ENCODE measurements at regions not wholly inside any gene's neighbourhood (a gene's known extent, or its start where the extent isn't known, plus 50 kb on each side); places are given as distances from the start of the nearest gene placed in this dataset.

DNA sequence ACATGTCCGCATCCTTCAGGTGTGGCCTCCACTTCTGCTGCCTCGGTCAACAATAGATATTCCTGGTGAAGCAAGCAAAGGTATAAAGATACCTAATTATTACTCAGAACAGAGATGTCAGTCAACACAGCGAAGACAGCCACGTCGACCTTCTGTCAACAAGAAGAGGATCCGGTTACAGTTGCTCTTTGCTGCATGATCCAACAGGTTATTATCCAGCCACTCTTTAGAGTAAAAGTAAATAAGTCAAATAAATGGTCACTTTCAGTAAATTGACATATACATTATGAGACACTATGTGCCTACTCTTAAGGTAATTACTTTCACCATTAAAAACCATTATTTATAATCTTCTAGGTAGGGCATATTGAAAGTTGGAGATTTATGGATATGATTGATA is 356.8 kb upstream of the ATP11B start:
- no peak for DNase-seq (ENCODE audit: low read depth)
- H3K4me3 ChIP-seq (ENCODE audit: low read depth, low read length) = no peak overlapping the region
- TF ChIP-seq, protein P1, sequence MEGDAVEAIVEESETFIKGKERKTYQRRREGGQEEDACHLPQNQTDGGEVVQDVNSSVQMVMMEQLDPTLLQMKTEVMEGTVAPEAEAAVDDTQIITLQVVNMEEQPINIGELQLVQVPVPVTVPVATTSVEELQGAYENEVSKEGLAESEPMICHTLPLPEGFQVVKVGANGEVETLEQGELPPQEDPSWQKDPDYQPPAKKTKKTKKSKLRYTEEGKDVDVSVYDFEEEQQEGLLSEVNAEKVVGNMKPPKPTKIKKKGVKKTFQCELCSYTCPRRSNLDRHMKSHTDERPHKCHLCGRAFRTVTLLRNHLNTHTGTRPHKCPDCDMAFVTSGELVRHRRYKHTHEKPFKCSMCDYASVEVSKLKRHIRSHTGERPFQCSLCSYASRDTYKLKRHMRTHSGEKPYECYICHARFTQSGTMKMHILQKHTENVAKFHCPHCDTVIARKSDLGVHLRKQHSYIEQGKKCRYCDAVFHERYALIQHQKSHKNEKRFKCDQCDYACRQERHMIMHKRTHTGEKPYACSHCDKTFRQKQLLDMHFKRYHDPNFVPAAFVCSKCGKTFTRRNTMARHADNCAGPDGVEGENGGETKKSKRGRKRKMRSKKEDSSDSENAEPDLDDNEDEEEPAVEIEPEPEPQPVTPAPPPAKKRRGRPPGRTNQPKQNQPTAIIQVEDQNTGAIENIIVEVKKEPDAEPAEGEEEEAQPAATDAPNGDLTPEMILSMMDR (conservative IDR thresholded peaks at IDR 0.05; ENCODE audit: low read depth, low read length) = no peak

DNA sequence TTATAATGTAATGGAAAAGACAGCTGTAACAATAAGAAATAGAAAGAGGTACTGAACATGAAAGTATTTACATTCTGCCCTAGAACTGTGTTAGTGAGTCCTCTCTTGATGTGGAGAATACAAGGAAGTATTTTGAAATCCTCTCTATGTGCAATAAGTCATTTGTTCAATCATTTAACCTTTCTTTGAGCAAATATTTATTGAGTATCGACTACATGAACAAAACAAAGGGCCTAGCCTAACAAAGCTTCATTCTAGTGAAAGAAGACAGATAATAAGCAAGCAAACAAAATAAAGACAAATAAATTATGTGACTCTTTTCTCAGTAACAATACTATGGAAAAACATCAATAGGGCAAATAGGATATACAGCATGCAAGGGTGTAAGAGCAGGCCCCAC is 354.9 kb upstream of the ATP11B start:
- TF ChIP-seq, protein P1 (conservative IDR thresholded peaks at IDR 0.05; ENCODE audit: low read depth, low read length) = no peak
- no peak overlapping the region for H3K4me3 ChIP-seq (ENCODE audit: low read depth, low read length)
- DNase-seq (ENCODE audit: low read depth) = no peak

DNA sequence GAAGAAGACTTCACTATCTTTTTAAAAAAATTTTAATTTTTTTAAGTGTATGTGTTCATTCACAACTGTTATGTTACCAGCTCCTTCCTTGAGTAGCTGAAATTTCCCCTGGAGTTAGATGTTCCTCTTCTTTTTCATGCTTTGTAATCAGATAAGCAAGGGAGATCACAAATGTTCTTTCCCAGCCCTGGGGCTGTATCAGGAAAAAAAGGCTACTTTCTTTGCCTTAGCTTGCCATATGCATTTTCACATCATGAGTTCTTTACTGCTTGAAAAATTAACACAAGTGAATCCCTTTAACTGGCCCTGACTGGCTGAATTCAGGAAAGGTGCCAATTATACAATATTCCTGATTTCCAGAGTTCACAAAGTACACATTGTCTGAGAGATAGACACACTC is 353.2 kb upstream of the ATP11B start:
- no peak overlapping the region for H3K4me3 ChIP-seq (ENCODE audit: low read depth, low read length)
- TF ChIP-seq, protein P1 (conservative IDR thresholded peaks at IDR 0.05; ENCODE audit: low read depth, low read length) = no peak
- no peak for DNase-seq (ENCODE audit: low read depth)

DNA sequence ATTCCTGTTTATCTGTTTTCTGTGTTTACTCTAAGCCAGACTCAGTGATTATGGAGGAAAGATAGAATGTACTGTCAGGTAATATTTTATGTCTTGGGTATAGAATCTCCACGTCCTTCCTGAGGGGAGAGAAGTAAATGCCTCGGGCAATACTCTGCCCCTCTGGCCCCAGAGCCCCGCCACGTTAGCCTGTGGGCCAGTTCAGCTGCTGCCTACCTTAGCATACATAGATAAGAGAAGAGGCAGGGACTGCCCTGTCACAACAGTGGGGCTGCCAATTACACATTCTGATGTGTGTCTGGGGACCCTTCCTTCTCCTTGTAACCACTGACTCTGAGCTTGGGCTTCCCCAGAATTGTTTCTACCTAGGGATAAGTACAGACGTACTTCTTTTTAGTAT is 347.7 kb upstream of the ATP11B start:
- TF ChIP-seq, protein P1 (conservative IDR thresholded peaks at IDR 0.05; ENCODE audit: low read depth, low read length) = no peak
- H3K4me3 ChIP-seq (ENCODE audit: low read depth, low read length) = no peak overlapping the region
- no peak for DNase-seq (ENCODE audit: low read depth)

DNA sequence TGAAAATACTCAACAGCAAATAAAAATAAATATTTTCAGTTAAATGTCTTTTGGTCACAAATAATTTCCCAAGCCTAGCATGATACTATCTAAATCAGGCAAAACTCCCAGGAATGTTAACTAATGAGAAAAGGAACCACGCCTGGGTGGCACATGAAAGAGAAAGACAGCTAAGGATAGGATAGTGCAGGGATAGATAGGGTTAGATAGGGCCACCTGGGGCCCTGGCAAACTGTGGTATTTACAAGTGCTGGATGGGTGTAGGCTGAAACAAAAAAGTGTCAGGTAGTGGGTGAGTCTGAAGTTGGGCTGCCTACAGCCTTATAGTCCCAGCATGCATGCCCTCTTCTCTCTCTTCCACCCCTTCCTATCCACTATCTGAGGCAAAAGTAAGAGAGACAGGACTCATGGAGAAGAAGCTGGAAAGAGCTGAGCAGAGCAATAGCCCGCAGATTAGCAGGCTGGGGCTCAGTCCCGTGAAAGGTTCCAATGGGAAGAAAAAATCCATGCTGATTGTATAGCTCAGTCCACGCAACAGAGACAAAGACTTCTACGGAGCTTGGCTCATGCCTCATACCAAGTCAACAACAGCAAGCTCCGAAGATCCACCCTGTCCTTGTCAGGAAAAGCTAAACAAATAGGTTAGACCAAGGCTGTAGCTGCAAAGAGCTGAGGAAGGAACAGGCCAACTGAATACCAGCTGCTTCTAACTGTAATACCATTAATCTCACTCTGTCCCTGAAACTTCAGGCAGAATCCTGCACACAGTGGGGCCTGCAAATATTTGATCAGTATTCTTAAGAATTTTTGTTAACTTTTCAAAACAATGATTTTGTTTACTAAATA is 342.1 kb upstream of the ATP11B start:
- TF ChIP-seq, protein P1 (conservative IDR thresholded peaks at IDR 0.05; ENCODE audit: low read depth, low read length) = no peak
- DNase-seq (ENCODE audit: low read depth) = no peak
- H3K4me3 ChIP-seq (ENCODE audit: low read depth, low read length) = no peak overlapping the region

DNA sequence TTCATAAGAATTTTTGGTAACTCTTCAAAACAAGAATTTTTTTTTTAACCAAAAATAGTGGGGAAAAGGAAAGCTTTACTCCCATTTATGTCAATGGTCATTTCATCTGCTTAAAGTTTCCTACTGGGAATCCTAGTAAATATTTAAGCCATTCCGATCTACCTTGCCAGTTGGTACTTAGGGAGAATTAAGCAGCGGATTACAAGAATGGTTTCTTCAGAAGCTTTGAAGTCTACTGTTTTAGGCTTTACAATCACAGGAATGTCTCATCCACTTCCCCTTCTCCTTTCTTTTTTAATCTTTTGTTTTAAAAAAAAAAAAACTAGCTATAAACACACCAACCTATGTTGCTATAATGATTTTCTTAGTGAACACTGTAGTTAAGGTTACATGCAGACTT is 341.4 kb upstream of the ATP11B start:
- DNase-seq (ENCODE audit: low read depth) = no peak
- no peak overlapping the region for H3K4me3 ChIP-seq (ENCODE audit: low read depth, low read length)
- TF ChIP-seq, protein P1 (conservative IDR thresholded peaks at IDR 0.05; ENCODE audit: low read depth, low read length) = no peak

DNA sequence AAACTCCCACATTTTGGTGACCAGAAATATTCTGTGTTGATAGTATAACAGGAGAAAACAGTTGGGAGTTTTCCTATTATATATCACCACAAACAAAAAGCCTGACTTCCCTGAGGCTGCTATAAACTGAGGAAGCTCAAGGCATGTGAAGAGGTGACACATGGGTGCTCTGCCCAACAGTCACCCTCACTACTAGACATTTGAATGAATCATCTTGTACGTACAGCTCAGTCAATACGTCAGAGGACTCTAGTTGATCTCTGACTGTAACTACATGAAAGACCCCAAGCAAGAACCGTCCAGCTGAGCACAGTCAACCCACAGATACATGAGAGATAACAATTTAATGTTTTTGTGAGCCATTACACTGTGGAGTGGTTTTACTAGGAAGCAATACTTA is 338.3 kb upstream of the ATP11B start:
- no peak overlapping the region for H3K4me3 ChIP-seq (ENCODE audit: low read depth, low read length)
- TF ChIP-seq, protein P1 (conservative IDR thresholded peaks at IDR 0.05; ENCODE audit: low read depth, low read length) = no peak
- DNase-seq (ENCODE audit: low read depth) = no peak
